HepG2 (cell line): ENCODE measurements at regions not wholly inside any gene's neighbourhood (a gene's known extent, or its start where the extent isn't known, plus 50 kb on each side); places are given as distances from the start of the nearest gene placed in this dataset.

Experiments used
- ATAC-seq: fragments of 200-7000 bp; cut with Tn5 transposase; 3 replicates; pipeline ENCODE4 v1.9.1; 2020; ENCODE audit warnings: mild to moderate bottlenecking, moderate library complexity
- BruUV-seq: library from RNA; stranded (reverse); fragments of 400-500 nt; replicated peaks from 2 replicates; lab custom pipeline; 2021; lab: Mats Ljungman, UMichigan
- CTCF ChIA-PET: fragments of 300-600 bp; formaldehyde crosslinking; extraction: SDS; loops from one replicate; lab custom pipeline; 2021; ENCODE audit warnings: low total read pairs, inconsistent platforms, low intra/inter-chr PET ratio; lab: Yijun Ruan, JAX
- POLR2A ChIA-PET: fragments of 350-600 bp; sonication (Branson Sonifier 250); formaldehyde crosslinking; loops from one replicate; lab custom pipeline; 2020; ENCODE audit warnings: antibody characterized with exemption, inconsistent platforms; lab: Yijun Ruan, JAX
- DNase-seq: peaks from one replicate; pipeline ENCODE4 v3.0.0-alpha.2; 2015; ENCODE audit warnings: low spot score
- FAIRE-seq: peaks from 3 replicates; lab custom pipeline; 2011; peaks lifted over from hg19 to GRCh38; lab: Jason Lieb, UNC
- H2AFZ ChIP-seq: one replicate; pipeline ENCODE4 v1.6.1; 2011; ENCODE audit warnings: low read length, inconsistent platforms
- H3K27ac ChIP-seq: fragments of 300-600 bp; 3 replicates; pipeline ENCODE4 v1.8.0; 2011; ENCODE audit warnings: mixed run types, mild to moderate bottlenecking, mixed read lengths, low read length, inconsistent platforms; ENCODE audit not compliant: insufficient read depth; ENCODE audit errors: extremely low read length
- H3K27me3 ChIP-seq, 2 experiments: fragments of 200-600 bp in 1 of 2; 2 replicates in 1 of 2; 3 replicates in 1 of 2; pipeline versions ENCODE4 v1.6.0 to v1.8.0; 2011; ENCODE audit warnings: low read length in 2 of 2, mild to moderate bottlenecking in 2 of 2, moderate library complexity in 2 of 2, inconsistent platforms in 1 of 2; ENCODE audit not compliant: insufficient read depth in 2 of 2, control insufficient read depth in 1 of 2
- H3K36me3 ChIP-seq, 2 experiments: fragments of 200-600 bp in 1 of 2; replicated peaks in 1 of 2; 2 replicates in 1 of 2; 3 replicates in 1 of 2; pipeline versions ENCODE4 v1.5.1 to v1.8.0; 2011; ENCODE audit warnings: low read length in 2 of 2, inconsistent platforms in 1 of 2; ENCODE audit not compliant: insufficient read depth in 2 of 2, control insufficient read depth in 1 of 2
- H3K4me1 ChIP-seq: 2 replicates; pipeline ENCODE4 v1.5.1; 2012; ENCODE audit warnings: low read length, inconsistent platforms; ENCODE audit not compliant: insufficient read depth
- H3K4me2 ChIP-seq: 2 replicates; pipeline ENCODE4 v1.6.0; 2011; ENCODE audit warnings: low read depth, low read length, inconsistent platforms
- H3K4me3 ChIP-seq, 3 experiments: fragments of 200-600 bp in 1 of 3; sonication (generic), shearing (Covaris generic) in 1 of 3; replicated peaks in 1 of 3; 2 replicates each; pipeline ENCODE4 v1.5.1; 2011 to 2016; ENCODE audit warnings: low read length in 3 of 3, inconsistent platforms in 2 of 3, low read depth in 2 of 3, mild to moderate bottlenecking in 2 of 3, control low read depth in 1 of 3, mixed read lengths in 1 of 3; ENCODE audit not compliant: insufficient read depth in 1 of 3
- H3K79me2 ChIP-seq: one replicate; pipeline ENCODE4 v1.6.1; 2011; ENCODE audit warnings: low read length, inconsistent platforms; ENCODE audit not compliant: insufficient read depth
- H3K9ac ChIP-seq: 2 replicates; pipeline ENCODE4 v1.6.0; 2011; ENCODE audit warnings: mild to moderate bottlenecking, low read depth, low read length, inconsistent platforms; ENCODE audit not compliant: insufficient read depth
- H3K9me3 ChIP-seq: 2 replicates; pipeline ENCODE4 v1.5.1; 2012; ENCODE audit warnings: mild to moderate bottlenecking, low read length
- H4K20me1 ChIP-seq: 2 replicates; pipeline ENCODE4 v1.6.0; 2011; ENCODE audit warnings: inconsistent platforms, mild to moderate bottlenecking, low read length, moderate library complexity; ENCODE audit not compliant: insufficient read depth
- CHD2 ChIP-seq: IDR thresholded peaks from 2 replicates; pipeline ENCODE4 v1.6.1; 2011; ENCODE audit warnings: low read depth, low read length, improper control_type of control experiment
- FOXC1 ChIP-seq: sonication (generic); formaldehyde crosslinking; IDR thresholded peaks from 2 replicates; pipeline ENCODE4 v1.8.0; 2022; ENCODE audit warnings: mild to moderate bottlenecking, missing genetic modification reagents, borderline replicate concordance
- HDAC6 ChIP-seq: fragments of 200-600 bp; sonication (generic); IDR thresholded peaks from 2 replicates; pipeline ENCODE4 v1.7.0; 2017; ENCODE audit warnings: mild to moderate bottlenecking, antibody characterized with exemption, low read length, low read depth
- MAZ ChIP-seq, 2 experiments: sonication (generic) in 1 of 2; formaldehyde crosslinking in 1 of 2; IDR thresholded peaks; 2 replicates each; pipeline versions ENCODE4 v1.5.0 to v1.6.1; 2012 to 2020; ENCODE audit warnings: low read depth in 2 of 2, mild to moderate bottlenecking in 2 of 2, borderline replicate concordance in 1 of 2, improper control_type of control experiment in 1 of 2, low read length in 1 of 2, missing genetic modification reagents in 1 of 2, moderate library complexity in 1 of 2
- MYNN ChIP-seq: sonication (generic); formaldehyde crosslinking; IDR thresholded peaks from 2 replicates; pipeline ENCODE4 v1.4.0; 2020; ENCODE audit warnings: mild to moderate bottlenecking, low read depth, missing genetic modification reagents
- NPAS2 ChIP-seq: sonication (generic); formaldehyde crosslinking; IDR thresholded peaks from 2 replicates; pipeline ENCODE4 v1.8.0; 2022; ENCODE audit warnings: mild to moderate bottlenecking, missing genetic modification reagents, borderline replicate concordance
- YEATS4 ChIP-seq: sonication (generic); formaldehyde crosslinking; IDR thresholded peaks from 2 replicates; pipeline ENCODE4 v1.4.0; 2020; ENCODE audit warnings: missing genetic modification reagents, borderline replicate concordance
- ZFX ChIP-seq: sonication (generic); formaldehyde crosslinking; IDR thresholded peaks from 2 replicates; pipeline ENCODE4 v1.4.0; 2020; ENCODE audit warnings: mild to moderate bottlenecking, low read depth, missing genetic modification reagents, moderate library complexity
- ZNF263 ChIP-seq: sonication (generic); formaldehyde crosslinking; IDR thresholded peaks from 2 replicates; pipeline ENCODE4 v1.4.0; 2020; ENCODE audit warnings: missing genetic modification reagents
- ZNF282 ChIP-seq: fragments of 450-650 bp; IDR thresholded peaks from 2 replicates; pipeline ENCODE4 v1.6.1; 2018; ENCODE audit not compliant: partially characterized antibody
- ZNF496 ChIP-seq: sonication (generic); formaldehyde crosslinking; IDR thresholded peaks from 2 replicates; pipeline ENCODE4 v1.8.1; 2023; ENCODE audit warnings: mild to moderate bottlenecking, moderate library complexity, missing genetic modification reagents; ENCODE audit not compliant: insufficient replicate concordance
- ZNF543 ChIP-seq: sonication (generic); formaldehyde crosslinking; IDR thresholded peaks from 2 replicates; pipeline ENCODE4 v1.4.0; 2020; ENCODE audit warnings: mild to moderate bottlenecking, missing genetic modification reagents
- ZNF572 ChIP-seq: sonication (generic); formaldehyde crosslinking; IDR thresholded peaks from 2 replicates; pipeline ENCODE4 v1.5.1; 2020; ENCODE audit warnings: mild to moderate bottlenecking, missing genetic modification reagents
- ZNF709 ChIP-seq: sonication (generic); formaldehyde crosslinking; IDR thresholded peaks from 2 replicates; pipeline ENCODE4 v1.5.0; 2020; ENCODE audit warnings: mild to moderate bottlenecking, missing genetic modification reagents
- WGBS: methylation state at CpG from one replicate; pipeline ENCODE4 v1.1.6; 2017; ENCODE audit warnings: low lambda C conversion rate; 5-methylcytosine and 5-hydroxymethylcytosine counted together
- in situ Hi-C: cut with HindIII; loops from 2 replicates; pipeline ENCODE4 v1.10.0; 2017; ENCODE audit warnings: low pct_unique_long_range_greater_than_20kb; ENCODE audit not compliant: extremely low pct_ligation_motif_present
- intact Hi-C: fragments of 100-400 bp; cut with micrococcal nuclease; formaldehyde crosslinking; loops from one replicate; pipeline ENCODE4 v1.10.0; 2022; ENCODE audit not compliant: unreplicated experiment
- TF ChIP-seq, protein P1 (sequence below): sonication (generic); formaldehyde crosslinking; IDR thresholded peaks from 2 replicates; pipeline ENCODE4 v1.8.0; 2022; ENCODE audit warnings: mild to moderate bottlenecking, missing genetic modification reagents
- TF ChIP-seq, protein P2 (sequence below): IDR thresholded peaks from 2 replicates; pipeline ENCODE4 v1.6.1; 2012; ENCODE audit warnings: low read length, improper control_type of control experiment

DNA sequence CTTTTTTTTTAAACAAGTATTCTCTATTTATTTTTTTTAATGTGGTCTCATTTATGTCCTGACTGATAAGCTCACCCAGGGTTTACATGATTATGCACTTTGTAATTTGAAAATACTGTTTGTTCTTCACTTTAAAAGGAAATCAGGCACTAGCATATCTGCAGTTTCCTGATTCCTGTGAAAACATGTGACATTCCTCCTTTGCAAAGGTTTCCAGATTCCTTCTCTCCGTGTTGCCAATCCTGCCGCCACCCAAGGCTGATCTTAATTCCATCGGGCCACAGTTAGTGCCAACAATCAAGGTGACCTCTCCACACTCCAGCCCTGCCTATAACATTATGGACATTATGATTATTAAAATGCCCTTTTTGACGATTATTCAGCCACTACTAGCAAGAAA lies 225.4 kb downstream of the PCDH7 start:
- H3K27me3 ChIP-seq, result no peaks in the 10 kb centered on the region; a peak in 1 of 5 replicates
- POLR2A ChIA-PET, result no interaction called here
- BruUV-seq, result no TSS peak
- no peak overlapping the region for H3K4me3 ChIP-seq
- CTCF ChIA-PET, result no interaction called here
- H4K20me1 ChIP-seq, result no peaks in the 10 kb centered on the region
- no peaks in the 10 kb centered on the region for H3K36me3 ChIP-seq
- H3K79me2 ChIP-seq, result no peaks in the 10 kb centered on the region
- H3K9ac ChIP-seq, result no peak overlapping the region
- no peak overlapping the region for H2AFZ ChIP-seq
- H3K27ac ChIP-seq, result no peak overlapping the region
- H3K9me3 ChIP-seq, result no peaks in the 10 kb centered on the region
- no peak for ATAC-seq
- in situ Hi-C loops, result no loop called here
- WGBS, result 6% methylated on average over 4 of the region's 4 CpGs
- intact Hi-C loops, result no loop called here
- no peaks in the 10 kb centered on the region for H3K4me1 ChIP-seq
- no peak for DNase-seq
- no peak overlapping the region for H3K4me2 ChIP-seq
- FAIRE-seq, result no peak
- TF ChIP-seq ZNF543 (CRISPR knock-in tag) (no peak), YEATS4 (CRISPR knock-in tag) (no peak), MAZ (IDR thresholded peaks at IDR 0.05; ENCODE audit: borderline replicate concordance, low read depth, low read length) (no peak), MAZ (CRISPR knock-in tag; IDR thresholded peaks at IDR 0.05; ENCODE audit: low read depth) (no peak), FOXC1 (CRISPR knock-in tag) (no peak), ZNF496 (CRISPR knock-in tag) (no peak), HDAC6 (no peak), ZFX (CRISPR knock-in tag) (no peak), CHD2 (no peak), ZNF709 (no peak), ZNF572 (CRISPR knock-in tag) (no peak), ZNF263 (CRISPR knock-in tag) (no peak), NPAS2 (no peak), MYNN (CRISPR knock-in tag) (no peak), ZNF282 (no peak)
- TF ChIP-seq, protein P1, sequence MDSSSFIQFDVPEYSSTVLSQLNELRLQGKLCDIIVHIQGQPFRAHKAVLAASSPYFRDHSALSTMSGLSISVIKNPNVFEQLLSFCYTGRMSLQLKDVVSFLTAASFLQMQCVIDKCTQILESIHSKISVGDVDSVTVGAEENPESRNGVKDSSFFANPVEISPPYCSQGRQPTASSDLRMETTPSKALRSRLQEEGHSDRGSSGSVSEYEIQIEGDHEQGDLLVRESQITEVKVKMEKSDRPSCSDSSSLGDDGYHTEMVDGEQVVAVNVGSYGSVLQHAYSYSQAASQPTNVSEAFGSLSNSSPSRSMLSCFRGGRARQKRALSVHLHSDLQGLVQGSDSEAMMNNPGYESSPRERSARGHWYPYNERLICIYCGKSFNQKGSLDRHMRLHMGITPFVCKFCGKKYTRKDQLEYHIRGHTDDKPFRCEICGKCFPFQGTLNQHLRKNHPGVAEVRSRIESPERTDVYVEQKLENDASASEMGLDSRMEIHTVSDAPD, result no peak
- TF ChIP-seq, protein P2, sequence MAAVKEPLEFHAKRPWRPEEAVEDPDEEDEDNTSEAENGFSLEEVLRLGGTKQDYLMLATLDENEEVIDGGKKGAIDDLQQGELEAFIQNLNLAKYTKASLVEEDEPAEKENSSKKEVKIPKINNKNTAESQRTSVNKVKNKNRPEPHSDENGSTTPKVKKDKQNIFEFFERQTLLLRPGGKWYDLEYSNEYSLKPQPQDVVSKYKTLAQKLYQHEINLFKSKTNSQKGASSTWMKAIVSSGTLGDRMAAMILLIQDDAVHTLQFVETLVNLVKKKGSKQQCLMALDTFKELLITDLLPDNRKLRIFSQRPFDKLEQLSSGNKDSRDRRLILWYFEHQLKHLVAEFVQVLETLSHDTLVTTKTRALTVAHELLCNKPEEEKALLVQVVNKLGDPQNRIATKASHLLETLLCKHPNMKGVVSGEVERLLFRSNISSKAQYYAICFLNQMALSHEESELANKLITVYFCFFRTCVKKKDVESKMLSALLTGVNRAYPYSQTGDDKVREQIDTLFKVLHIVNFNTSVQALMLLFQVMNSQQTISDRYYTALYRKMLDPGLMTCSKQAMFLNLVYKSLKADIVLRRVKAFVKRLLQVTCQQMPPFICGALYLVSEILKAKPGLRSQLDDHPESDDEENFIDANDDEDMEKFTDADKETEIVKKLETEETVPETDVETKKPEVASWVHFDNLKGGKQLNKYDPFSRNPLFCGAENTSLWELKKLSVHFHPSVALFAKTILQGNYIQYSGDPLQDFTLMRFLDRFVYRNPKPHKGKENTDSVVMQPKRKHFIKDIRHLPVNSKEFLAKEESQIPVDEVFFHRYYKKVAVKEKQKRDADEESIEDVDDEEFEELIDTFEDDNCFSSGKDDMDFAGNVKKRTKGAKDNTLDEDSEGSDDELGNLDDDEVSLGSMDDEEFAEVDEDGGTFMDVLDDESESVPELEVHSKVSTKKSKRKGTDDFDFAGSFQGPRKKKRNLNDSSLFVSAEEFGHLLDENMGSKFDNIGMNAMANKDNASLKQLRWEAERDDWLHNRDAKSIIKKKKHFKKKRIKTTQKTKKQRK, result no peak
